Right cardiac atrium (tissue), 5 donors: ENCODE measurements at regions not wholly inside any gene's neighbourhood (a gene's known extent, or its start where the extent isn't known, plus 50 kb on each side); places are given as distances from the start of the nearest gene placed in this dataset.

ENCODE experiments used
- ATAC-seq, 2 donors: fragments of 200-7000 bp; cut with Tn5 transposase; one replicate each; pipeline versions ENCODE4 v1.8.0 to v1.9.1; 2020; ENCODE audit warnings: moderate library complexity in 2 of 2, mild to moderate bottlenecking in 1 of 2
- DNase-seq, 3 donors: peaks; one replicate each; pipeline ENCODE4 v3.0.0-alpha.2; 2020
- H3K27ac ChIP-seq: one replicate; pipeline ENCODE4 v1.5.1; 2013; ENCODE audit warnings: mild to moderate bottlenecking, low read length, control low read depth, moderate library complexity
- H3K27me3 ChIP-seq: one replicate; pipeline ENCODE4 v1.6.1; 2013; ENCODE audit not compliant: control insufficient read depth, insufficient read depth
- H3K4me1 ChIP-seq: one replicate; pipeline ENCODE4 v1.6.1; 2013; ENCODE audit warnings: low read length; ENCODE audit not compliant: control insufficient read depth, insufficient read depth
- H3K4me3 ChIP-seq: one replicate; pipeline ENCODE4 v1.5.1; 2013; ENCODE audit warnings: low read length, control low read depth
- H3K9me3 ChIP-seq: one replicate; pipeline ENCODE4 v1.6.1; 2013; ENCODE audit warnings: low read length; ENCODE audit not compliant: control insufficient read depth
- WGBS: extraction: QIAGEN DNeasy Blood & Tissue Kit; methylation state at CpG from one replicate; pipeline ENCODE4 v1.1.7; 2013; 5-methylcytosine and 5-hydroxymethylcytosine counted together
- intact Hi-C, 4 donors: fragments of 100-400 bp; cut with DNase I; formaldehyde crosslinking; loops; one replicate each; pipeline versions ENCODE4 v1.11.0 to v1.14.0; 2022 to 2023
- donor health status: healthy with polysubstance abuse.
- donor health status: DM: no; HTN: yes; CAD: no.
- donor health status: DM: no; HTN: no; CAD: no.
- donor health status: DM: no; HTN: yes; CAD: no; lungs with severe emphysema.
- donor health status: DM: yes; HTN: yes; CAD: no.

GRCh38 chr1:102365071-102365470 is 368.3 kb upstream of the OLFM3 start:
- Histone ChIP-seq H3K4me3 (no peak overlapping the region), H3K27ac (no peak overlapping the region), H3K27me3 (no peaks in the 10 kb centered on the region), H3K4me1 (no peaks in the 10 kb centered on the region), H3K9me3 (no peaks in the 10 kb centered on the region)
- 85% methylated on average over 3 of the region's 3 CpGs for WGBS
- DNase-seq (no peak), ATAC-seq (no peak)
- intact Hi-C loops, result no loop called here

DNA sequence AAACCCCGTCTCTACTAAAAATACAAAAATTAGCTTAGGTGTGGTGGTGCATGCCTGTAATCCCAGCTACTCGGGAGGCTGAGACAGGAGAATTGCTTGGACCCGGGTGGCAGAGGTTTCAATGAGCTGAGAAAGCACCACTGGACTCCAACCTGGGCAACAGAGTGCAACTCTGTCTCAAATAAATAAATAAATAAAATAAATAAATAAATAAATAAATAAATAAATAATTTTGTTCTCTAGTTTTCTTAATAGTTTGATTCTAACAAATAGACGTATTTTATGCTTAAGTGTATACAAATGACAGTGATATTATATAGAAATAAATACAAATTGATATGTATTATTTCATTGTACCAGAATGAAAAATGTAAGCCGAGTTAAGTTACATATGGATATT is 339.9 kb upstream of the OLFM3 start:
- Histone ChIP-seq H3K4me1 (no peaks in the 10 kb centered on the region), H3K9me3 (no peaks in the 10 kb centered on the region), H3K27me3 (no peaks in the 10 kb centered on the region), H3K27ac (no peak overlapping the region), H3K4me3 (no peak overlapping the region)
- 86% methylated on average over 5 of the region's 5 CpGs for WGBS
- intact Hi-C loops, result no loop called here
- ATAC-seq, result no peak
- no peak for DNase-seq

DNA sequence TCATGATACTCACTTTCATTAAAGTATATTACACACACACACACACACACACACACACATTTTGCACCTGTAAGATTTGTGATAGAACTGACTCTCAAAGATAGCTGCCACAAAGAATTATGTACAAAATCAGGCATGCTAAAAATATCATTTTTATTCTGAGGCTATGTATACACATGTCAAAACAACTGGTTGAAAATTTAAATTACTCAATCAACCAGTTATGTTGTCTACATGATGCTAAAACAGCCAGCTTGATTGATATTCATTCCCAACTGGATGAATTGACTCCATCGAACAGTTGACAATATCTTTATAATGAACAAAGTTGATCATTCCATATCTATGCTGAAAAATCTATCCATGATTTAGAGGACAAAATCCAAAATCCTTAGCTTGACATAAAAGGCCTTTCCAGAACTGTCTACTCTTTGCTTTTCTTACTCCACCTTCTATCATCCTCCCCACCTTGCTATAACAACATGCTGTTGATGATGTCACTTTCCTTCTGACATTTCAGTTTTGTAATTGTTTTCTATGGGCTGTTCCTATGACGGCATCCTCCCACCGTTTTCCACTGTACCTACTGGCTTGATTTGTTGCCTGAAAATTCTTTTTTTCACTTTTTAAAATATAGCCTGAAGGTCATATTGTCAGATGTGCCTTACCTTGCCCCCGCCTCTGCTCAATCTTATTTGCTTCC is 321.5 kb upstream of the OLFM3 start:
- Histone ChIP-seq H3K4me1 (no peaks in the 10 kb centered on the region), H3K9me3 (no peaks in the 10 kb centered on the region), H3K4me3 (no peak overlapping the region), H3K27me3 (no peaks in the 10 kb centered on the region), H3K27ac (no peak overlapping the region)
- ATAC-seq, result no peak
- intact Hi-C loops, result no loop called here
- 86% methylated on average over 4 of the region's 4 CpGs for WGBS
- no peak for DNase-seq

- no peak overlapping the region for H3K4me3 ChIP-seq
- intact Hi-C loops, result no loop called here
- H3K27ac ChIP-seq, result no peak overlapping the region
- ATAC-seq, result no peak
- no peaks in the 10 kb centered on the region for H3K4me1 ChIP-seq
- no peaks in the 10 kb centered on the region for H3K27me3 ChIP-seq
- no peaks in the 10 kb centered on the region for H3K9me3 ChIP-seq
- DNase-seq, result no peak
Observed at GRCh38 chr1:102315096-102315495, 318.4 kb upstream of the OLFM3 start.

DNA sequence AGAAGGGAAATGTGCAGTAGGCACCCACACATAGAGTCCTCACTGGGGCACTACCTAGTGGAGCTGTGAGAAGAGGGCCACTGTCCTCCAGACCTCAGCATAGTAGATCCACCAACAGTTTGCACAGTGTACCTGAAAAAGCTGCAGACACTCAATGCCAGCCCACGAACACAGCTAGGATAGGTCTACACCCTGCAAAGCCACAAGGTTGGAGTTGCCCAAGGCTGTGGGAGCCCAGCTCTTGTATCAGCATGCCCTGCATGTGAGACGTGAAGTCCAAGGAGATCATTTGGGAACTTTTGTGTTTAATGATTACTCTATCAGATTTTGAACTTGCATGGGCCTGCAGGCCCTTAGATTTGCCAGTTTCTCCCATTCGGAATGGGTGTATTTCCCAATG is 299.4 kb upstream of the OLFM3 start:
- WGBS, result 83% methylated on average over 3 of the region's 3 CpGs
- H3K27me3 ChIP-seq, result no peaks in the 10 kb centered on the region
- H3K9me3 ChIP-seq, result no peaks in the 10 kb centered on the region
- DNase-seq (no peak), ATAC-seq (no peak)
- intact Hi-C loops, result no loop called here
- H3K4me3 ChIP-seq, result no peak overlapping the region
- H3K27ac ChIP-seq, result no peak overlapping the region
- H3K4me1 ChIP-seq, result no peaks in the 10 kb centered on the region

- DNase-seq, result no peak
- no peaks in the 10 kb centered on the region for H3K27me3 ChIP-seq
- no peaks in the 10 kb centered on the region for H3K9me3 ChIP-seq
- H3K4me3 ChIP-seq, result no peak overlapping the region
- 55% methylated on average over 1 of the region's 1 CpG for WGBS
- H3K27ac ChIP-seq, result no peak overlapping the region
- no peaks in the 10 kb centered on the region for H3K4me1 ChIP-seq
- no peak for ATAC-seq
- intact Hi-C loops, result no loop called here
Observed at GRCh38 chr1:102282955-102283354, 286.2 kb upstream of the OLFM3 start.

- ATAC-seq, result no peak
- no peaks in the 10 kb centered on the region for H3K27me3 ChIP-seq
- H3K27ac ChIP-seq, result no peak overlapping the region
- DNase-seq, result no peak
- no peaks in the 10 kb centered on the region for H3K9me3 ChIP-seq
- no peaks in the 10 kb centered on the region for H3K4me1 ChIP-seq
- intact Hi-C loops, result no loop called here
- no peak overlapping the region for H3K4me3 ChIP-seq
Observed at GRCh38 chr1:102262994-102263393, 266.3 kb upstream of the OLFM3 start.

DNA sequence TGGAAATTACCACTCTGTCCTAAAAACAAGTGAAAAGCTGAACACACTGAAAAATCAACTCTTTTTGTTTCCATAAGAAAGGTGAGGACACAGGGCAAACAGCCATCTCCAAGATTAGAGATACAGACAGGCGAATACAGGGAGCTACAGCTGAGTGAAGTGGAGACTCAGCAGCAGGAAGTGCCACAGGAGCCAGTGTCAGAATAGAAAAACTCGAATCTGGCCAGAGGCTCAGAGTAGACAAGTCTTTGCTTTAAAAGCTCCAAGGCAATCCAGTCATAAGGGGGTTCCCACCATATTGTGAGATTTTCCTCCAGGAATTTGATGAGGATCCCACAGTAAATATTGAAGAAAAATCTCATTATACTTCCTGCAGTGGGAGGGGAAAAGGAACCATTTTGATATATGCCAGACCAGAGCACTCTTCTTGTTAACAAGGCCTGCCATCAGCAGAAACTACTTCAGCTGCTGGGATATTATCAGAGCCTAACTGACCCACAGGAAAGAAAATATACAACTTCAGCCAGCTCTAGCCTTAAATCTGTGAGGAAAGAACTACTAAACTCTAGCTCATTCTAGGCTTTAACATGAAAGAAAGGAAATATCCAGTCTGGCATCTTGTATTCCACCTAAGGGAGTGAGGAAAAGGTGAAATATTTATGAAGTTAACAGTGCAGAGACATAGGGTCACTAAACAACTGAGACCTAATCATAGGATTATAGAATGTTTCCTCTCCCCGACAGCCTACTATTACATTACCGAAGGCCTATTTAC is 256.2 kb upstream of the OLFM3 start:
- Histone ChIP-seq H3K4me1 (no peaks in the 10 kb centered on the region), H3K27me3 (no peaks in the 10 kb centered on the region), H3K9me3 (no peaks in the 10 kb centered on the region), H3K27ac (no peak overlapping the region), H3K4me3 (no peak overlapping the region)
- ATAC-seq (no peak), DNase-seq (no peak)
- intact Hi-C loops, result no loop called here
- WGBS, result 56% methylated on average over 4 of the region's 4 CpGs

DNA sequence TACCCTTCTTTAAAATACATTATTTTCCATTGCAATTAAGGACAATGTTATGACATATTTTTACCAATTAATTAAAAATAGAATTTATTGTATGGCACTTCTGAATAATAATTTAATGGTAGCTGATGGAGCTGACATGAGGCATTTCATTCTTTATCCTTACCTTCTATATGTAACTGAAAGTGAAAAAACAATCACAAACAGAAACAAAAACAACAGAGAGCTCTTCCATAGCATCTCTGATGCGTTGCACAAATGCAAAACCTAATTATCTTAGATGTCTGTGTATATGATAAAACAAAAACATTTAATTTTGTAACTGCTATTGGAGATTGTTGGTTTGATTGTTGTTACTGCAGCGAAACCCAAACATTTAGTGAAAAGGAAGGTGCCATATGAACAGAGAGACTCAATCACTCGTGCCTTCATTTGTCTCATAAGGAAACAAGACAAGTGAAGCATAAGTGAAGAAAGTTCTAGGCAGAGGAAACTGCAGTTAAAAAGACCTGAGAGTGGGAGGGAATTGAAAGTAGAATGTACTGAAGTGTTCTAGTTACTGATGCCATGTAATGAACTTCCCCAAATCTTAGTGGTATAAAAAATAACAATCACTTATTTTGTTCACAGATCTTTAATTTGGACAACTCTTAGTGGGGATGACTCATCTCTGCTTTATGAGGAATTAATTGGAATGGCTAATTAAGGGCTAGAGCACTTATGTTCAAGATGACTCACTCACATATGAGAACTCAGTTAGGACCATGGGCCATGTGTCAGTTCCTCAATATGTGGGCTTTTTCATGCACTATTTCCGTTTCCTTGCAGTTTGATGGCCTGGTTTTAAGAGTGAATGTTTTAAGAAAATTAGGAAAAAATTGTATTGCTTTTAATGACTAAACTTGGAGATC is 245.0 kb upstream of the OLFM3 start:
- no peak overlapping the region for H3K27ac ChIP-seq
- H3K4me1 ChIP-seq, result no peaks in the 10 kb centered on the region
- no peak overlapping the region for H3K4me3 ChIP-seq
- no peaks in the 10 kb centered on the region for H3K27me3 ChIP-seq
- DNase-seq, result no peak
- intact Hi-C loops, result no loop called here
- 78% methylated on average over 4 of the region's 4 CpGs for WGBS
- no peak for ATAC-seq
- H3K9me3 ChIP-seq, result no peaks in the 10 kb centered on the region

DNA sequence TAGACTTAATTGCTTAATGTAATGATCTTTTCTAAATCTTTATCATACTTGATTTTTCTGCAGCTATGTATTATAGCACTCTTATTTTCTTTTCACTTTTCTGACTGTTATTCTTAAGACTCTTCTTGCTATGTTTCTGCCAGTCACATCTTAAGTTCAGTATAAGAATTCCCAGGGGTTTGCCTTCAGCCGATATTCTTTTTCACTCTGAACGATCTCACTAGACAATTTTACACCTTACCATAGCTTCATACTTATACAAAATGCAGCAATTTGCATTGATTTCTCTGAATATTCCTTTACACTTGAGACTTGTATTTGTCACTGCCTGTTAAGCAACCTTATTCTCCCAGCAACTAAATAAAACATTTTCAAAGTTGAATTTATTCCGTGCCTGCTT is 242.5 kb upstream of the OLFM3 start:
- ATAC-seq, result no peak
- WGBS, result 70% methylated on average over 3 of the region's 3 CpGs

GRCh38 chr1:102234753-102235359 is 238.1 kb upstream of the OLFM3 start:
- ATAC-seq (no peak), DNase-seq (peak in 2 of 3 donors; percentile 33 to 41)
- H3K27me3 ChIP-seq, result no peaks in the 10 kb centered on the region
- H3K4me1 ChIP-seq, result no peaks in the 10 kb centered on the region
- H3K9me3 ChIP-seq, result no peaks in the 10 kb centered on the region
- H3K4me3 ChIP-seq, result no peak overlapping the region
- intact Hi-C loops, result no loop called here
- WGBS, result 92% methylated on average over 31 of the region's 31 CpGs
- H3K27ac ChIP-seq, result no peak overlapping the region

More for the DNA sequence above, 242.5 kb upstream of the OLFM3 start:
- no peak overlapping the region for H3K27ac ChIP-seq
- H3K9me3 ChIP-seq, result no peaks in the 10 kb centered on the region
- no peak overlapping the region for H3K4me3 ChIP-seq
- intact Hi-C loops, result no loop called here
- H3K27me3 ChIP-seq, result no peaks in the 10 kb centered on the region
- no peaks in the 10 kb centered on the region for H3K4me1 ChIP-seq
- no peak for DNase-seq
